HEK293 (cell line): ENCODE measurements at regions not wholly inside any gene's neighbourhood (a gene's known extent, or its start where the extent isn't known, plus 50 kb on each side); places are given as distances from the start of the nearest gene placed in this dataset.

ENCODE experiments used
- BCL6B ChIP-seq: fragments of 450-650 bp; formaldehyde crosslinking; IDR thresholded peaks from 2 replicates; pipeline ENCODE4 v1.5.1; 2017; ENCODE audit warnings: missing biosample characterization, missing genetic modification characterization
- INSM2 ChIP-seq: fragments of 450-650 bp; formaldehyde crosslinking; IDR thresholded peaks from 2 replicates; pipeline ENCODE4 v1.5.1; 2016; ENCODE audit warnings: missing biosample characterization, missing genetic modification characterization
- KLF9 ChIP-seq: fragments of 450-650 bp; formaldehyde crosslinking; IDR thresholded peaks from 2 replicates; pipeline ENCODE4 v1.5.1; 2016; ENCODE audit warnings: missing biosample characterization, missing genetic modification characterization, low read depth
- REST ChIP-seq: fragments of 450-650 bp; formaldehyde crosslinking; IDR thresholded peaks from 2 replicates; pipeline ENCODE4 v1.5.1; 2016; ENCODE audit warnings: missing biosample characterization, missing genetic modification characterization
- WT1 ChIP-seq: fragments of 450-650 bp; formaldehyde crosslinking; IDR thresholded peaks from 2 replicates; pipeline ENCODE4 v1.5.1; 2016; ENCODE audit warnings: missing biosample characterization, missing genetic modification characterization
- ZBTB17 ChIP-seq: fragments of 450-650 bp; formaldehyde crosslinking; IDR thresholded peaks from 2 replicates; pipeline ENCODE4 v1.5.1; 2016; ENCODE audit warnings: missing biosample characterization, missing genetic modification characterization
- ZNF132 ChIP-seq: fragments of 450-650 bp; formaldehyde crosslinking; IDR thresholded peaks from 2 replicates; pipeline ENCODE4 v1.5.1; 2017; ENCODE audit warnings: missing biosample characterization, missing genetic modification characterization, borderline replicate concordance
- ZNF311 ChIP-seq: fragments of 450-650 bp; formaldehyde crosslinking; IDR thresholded peaks from 2 replicates; pipeline ENCODE4 v1.5.1; 2017; ENCODE audit warnings: missing biosample characterization, missing genetic modification characterization, borderline replicate concordance
- ZNF501 ChIP-seq: fragments of 450-650 bp; formaldehyde crosslinking; IDR thresholded peaks from 2 replicates; pipeline ENCODE4 v1.5.1; 2016; ENCODE audit warnings: missing biosample characterization, missing genetic modification characterization
- ZNF510 ChIP-seq: fragments of 450-650 bp; formaldehyde crosslinking; IDR thresholded peaks from 2 replicates; pipeline ENCODE4 v1.5.1; 2018; ENCODE audit warnings: mild to moderate bottlenecking, missing genetic modification characterization, missing biosample characterization; ENCODE audit not compliant: insufficient replicate concordance
- ZNF555 ChIP-seq: fragments of 450-650 bp; formaldehyde crosslinking; conservative IDR thresholded peaks from 2 replicates; pipeline ENCODE4 v1.5.1; 2017; ENCODE audit warnings: missing biosample characterization, mild to moderate bottlenecking, missing genetic modification characterization, inconsistent platforms
- ZNF558 ChIP-seq: fragments of 450-650 bp; formaldehyde crosslinking; IDR thresholded peaks from 2 replicates; pipeline ENCODE4 v1.5.1; 2016; ENCODE audit warnings: missing biosample characterization, missing genetic modification characterization
- ZNF561 ChIP-seq: fragments of 450-650 bp; IDR thresholded peaks from 2 replicates; pipeline ENCODE4 v1.5.1; 2018; ENCODE audit warnings: missing biosample characterization, missing genetic modification characterization, borderline replicate concordance
- ZNF626 ChIP-seq: fragments of 450-650 bp; sonication (Bioruptor Pico); formaldehyde crosslinking; IDR thresholded peaks from 2 replicates; pipeline ENCODE4 v1.5.1; 2018; ENCODE audit warnings: missing biosample characterization, missing genetic modification characterization, inconsistent platforms
- ZNF768 ChIP-seq: fragments of 450-650 bp; formaldehyde crosslinking; IDR thresholded peaks from 2 replicates; pipeline ENCODE4 v1.5.1; 2018; ENCODE audit warnings: missing biosample characterization, mild to moderate bottlenecking, missing genetic modification characterization
- ZNF792 ChIP-seq: fragments of 450-650 bp; formaldehyde crosslinking; IDR thresholded peaks from 2 replicates; pipeline ENCODE4 v1.5.1; 2016; ENCODE audit warnings: missing biosample characterization, missing genetic modification characterization
- TF ChIP-seq, protein P1 (sequence below): fragments of 450-650 bp; formaldehyde crosslinking; conservative IDR thresholded peaks from 2 replicates; pipeline ENCODE4 v1.5.1; 2016; ENCODE audit warnings: low read depth, missing biosample characterization, missing genetic modification characterization

DNA sequence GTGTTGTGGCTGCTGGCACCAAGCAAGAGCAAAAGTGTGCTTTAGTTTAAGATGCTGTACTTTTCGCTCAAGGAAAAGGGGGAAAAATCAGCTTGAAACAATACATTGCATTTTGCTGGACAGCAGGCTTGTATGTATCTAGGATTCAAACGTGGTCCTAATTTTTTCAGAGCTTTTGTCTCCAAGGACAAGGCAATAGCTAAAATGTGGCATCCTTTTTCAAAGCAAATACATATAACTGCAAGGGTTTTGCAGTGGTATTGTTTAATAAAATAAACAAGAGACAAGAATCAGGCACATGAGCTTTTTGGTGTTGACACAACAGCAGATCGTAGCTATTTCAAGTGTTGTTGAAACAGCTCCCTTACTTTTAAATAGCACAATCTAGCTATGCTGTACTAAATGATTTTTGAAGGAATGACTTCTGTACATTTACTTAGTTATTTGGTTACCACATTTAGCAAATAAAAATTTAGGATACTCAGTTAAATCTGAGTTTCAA is 137.0 kb upstream of the HEY2 start (continued):
- no peak for TF ChIP-seq ZNF558
- TF ChIP-seq WT1 (tag by site-specific recombination) = peak; percentile 56
- TF ChIP-seq REST (tag by site-specific recombination) = peak; percentile 87
- TF ChIP-seq ZNF510 = no peak
- no peak for TF ChIP-seq ZNF311 (tag by site-specific recombination)
- 0 out of 2 replicates have a peak, but pooled peaks have one; percentile 26 for TF ChIP-seq ZNF561
- TF ChIP-seq ZNF768 (tag by site-specific recombination) = no peak
- no peak for TF ChIP-seq ZNF501 (tag by site-specific recombination)
- TF ChIP-seq ZNF132 (tag by site-specific recombination) = no peak
- TF ChIP-seq, protein P1, sequence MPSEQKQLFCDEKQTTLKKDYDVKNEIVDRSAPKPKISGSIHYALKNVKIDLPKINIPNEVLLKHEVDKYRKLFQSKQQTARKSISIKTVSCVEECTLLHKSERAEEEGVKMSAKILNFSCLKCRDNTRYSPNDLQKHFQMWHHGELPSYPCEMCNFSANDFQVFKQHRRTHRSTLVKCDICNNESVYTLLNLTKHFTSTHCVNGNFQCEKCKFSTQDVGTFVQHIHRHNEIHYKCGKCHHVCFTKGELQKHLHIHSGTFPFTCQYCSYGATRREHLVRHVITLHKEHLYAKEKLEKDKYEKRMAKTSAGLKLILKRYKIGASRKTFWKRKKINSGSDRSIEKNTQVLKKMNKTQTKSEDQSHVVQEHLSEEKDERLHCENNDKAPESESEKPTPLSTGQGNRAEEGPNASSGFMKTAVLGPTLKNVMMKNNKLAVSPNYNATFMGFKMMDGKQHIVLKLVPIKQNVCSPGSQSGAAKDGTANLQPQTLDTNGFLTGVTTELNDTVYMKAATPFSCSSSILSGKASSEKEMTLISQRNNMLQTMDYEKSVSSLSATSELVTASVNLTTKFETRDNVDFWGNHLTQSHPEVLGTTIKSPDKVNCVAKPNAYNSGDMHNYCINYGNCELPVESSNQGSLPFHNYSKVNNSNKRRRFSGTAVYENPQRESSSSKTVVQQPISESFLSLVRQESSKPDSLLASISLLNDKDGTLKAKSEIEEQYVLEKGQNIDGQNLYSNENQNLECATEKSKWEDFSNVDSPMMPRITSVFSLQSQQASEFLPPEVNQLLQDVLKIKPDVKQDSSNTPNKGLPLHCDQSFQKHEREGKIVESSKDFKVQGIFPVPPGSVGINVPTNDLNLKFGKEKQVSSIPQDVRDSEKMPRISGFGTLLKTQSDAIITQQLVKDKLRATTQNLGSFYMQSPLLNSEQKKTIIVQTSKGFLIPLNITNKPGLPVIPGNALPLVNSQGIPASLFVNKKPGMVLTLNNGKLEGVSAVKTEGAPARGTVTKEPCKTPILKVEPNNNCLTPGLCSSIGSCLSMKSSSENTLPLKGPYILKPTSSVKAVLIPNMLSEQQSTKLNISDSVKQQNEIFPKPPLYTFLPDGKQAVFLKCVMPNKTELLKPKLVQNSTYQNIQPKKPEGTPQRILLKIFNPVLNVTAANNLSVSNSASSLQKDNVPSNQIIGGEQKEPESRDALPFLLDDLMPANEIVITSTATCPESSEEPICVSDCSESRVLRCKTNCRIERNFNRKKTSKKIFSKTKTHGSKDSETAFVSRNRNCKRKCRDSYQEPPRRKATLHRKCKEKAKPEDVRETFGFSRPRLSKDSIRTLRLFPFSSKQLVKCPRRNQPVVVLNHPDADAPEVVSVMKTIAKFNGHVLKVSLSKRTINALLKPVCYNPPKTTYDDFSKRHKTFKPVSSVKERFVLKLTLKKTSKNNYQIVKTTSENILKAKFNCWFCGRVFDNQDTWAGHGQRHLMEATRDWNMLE (tag by site-specific recombination) = no peak
- no peak for TF ChIP-seq ZNF626 (tag by site-specific recombination)
- no peak for TF ChIP-seq ZBTB17 (tag by site-specific recombination)
- TF ChIP-seq ZNF792 (tag by site-specific recombination) = no peak
- no peak for TF ChIP-seq KLF9 (tag by site-specific recombination)
- TF ChIP-seq ZNF555 = no peak
- TF ChIP-seq INSM2 (tag by site-specific recombination) = no peak
- 0 out of 2 replicates have a peak, but pooled peaks have one; percentile 13 for TF ChIP-seq BCL6B (tag by site-specific recombination)
